SK-N-MC (cell line): ENCODE measurements at regions not wholly inside any gene's neighbourhood (a gene's known extent, or its start where the extent isn't known, plus 50 kb on each side); places are given as distances from the start of the nearest gene placed in this dataset.
"Not testable (repeated sequence)": the region's sequence is repeated elsewhere in the genome, so short reads cannot be mapped to it uniquely, and the experiment has no call there.

ENCODE experiments used
- DNase-seq: peaks from one replicate; pipeline ENCODE4 v3.0.0-alpha.2; 2011; ENCODE audit warnings: low read depth, low spot score
- H3K27ac ChIP-seq: fragments of 200-600 bp; sonication (generic); 2 replicates; pipeline ENCODE4 v1.5.1; 2016; ENCODE audit warnings: mixed run types
- H3K36me3 ChIP-seq: fragments of 200-600 bp; sonication (generic); 2 replicates; pipeline ENCODE4 v1.6.1; 2017; ENCODE audit warnings: antibody characterized with exemption, low read length, mixed read lengths; ENCODE audit not compliant: insufficient read depth
- H3K4me3 ChIP-seq: fragments of 200-600 bp; sonication (generic); 2 replicates; pipeline ENCODE4 v1.5.1; 2016
- H3K9ac ChIP-seq: fragments of 200-600 bp; sonication (generic); 2 replicates; pipeline ENCODE4 v1.8.0; 2017; ENCODE audit warnings: mixed run types, mixed read lengths; ENCODE audit not compliant: insufficient read length
- H3K9me3 ChIP-seq: fragments of 200-600 bp; sonication (generic); 2 replicates; pipeline ENCODE4 v1.6.1; 2017; ENCODE audit warnings: low read depth, mild to moderate bottlenecking, antibody characterized with exemption, low read length, moderate library complexity, mixed read lengths
- EZH2 ChIP-seq: fragments of 200-600 bp; sonication (generic); IDR thresholded peaks from one replicate; pipeline ENCODE4 v1.6.1; 2017; ENCODE audit warnings: antibody characterized with exemption
- FOXP2 ChIP-seq: optimal IDR thresholded peaks from 2 replicates; pipeline ENCODE3; 2011; ENCODE audit warnings: mild to moderate bottlenecking, moderate library complexity; ENCODE audit not compliant: insufficient read depth; ENCODE audit errors: extremely low read length, control extremely low read depth
- POLR2AphosphoS5 ChIP-seq: IDR thresholded peaks from 2 replicates; pipeline ENCODE4 v1.6.1; 2012; ENCODE audit warnings: mild to moderate bottlenecking, low read depth, low read length, borderline replicate concordance

- no peak overlapping the region for H3K27ac ChIP-seq
- H3K9me3 ChIP-seq, result no peaks in the 10 kb centered on the region
- no peak overlapping the region for H3K4me3 ChIP-seq
- no peak for TF ChIP-seq POLR2AphosphoS5
- TF ChIP-seq FOXP2, result no peak
- TF ChIP-seq EZH2, result no peak
- DNase-seq, result no peak
- H3K9ac ChIP-seq, result no peak overlapping the region
- no peaks in the 10 kb centered on the region for H3K36me3 ChIP-seq
These were observed 882.9 kb upstream of the B3GALT2 start for GRCh38 chr1:194069168-194069830.

- H3K9ac ChIP-seq, result no peak overlapping the region
- no peak for DNase-seq
- H3K9me3 ChIP-seq, result no peaks in the 10 kb centered on the region
- TF ChIP-seq EZH2 (no peak), POLR2AphosphoS5 (no peak), FOXP2 (no peak)
- H3K4me3 ChIP-seq, result no peak overlapping the region
- no peaks in the 10 kb centered on the region for H3K36me3 ChIP-seq
- H3K27ac ChIP-seq, result no peak overlapping the region
These were observed 882.2 kb upstream of the B3GALT2 start for GRCh38 chr1:194068446-194069167.

GRCh38 chr1:194067772-194068171 is 881.4 kb upstream of the B3GALT2 start:
- H3K4me3 ChIP-seq, result no peak overlapping the region
- no peaks in the 10 kb centered on the region for H3K36me3 ChIP-seq
- no peaks in the 10 kb centered on the region for H3K9me3 ChIP-seq
- H3K9ac ChIP-seq, result no peak overlapping the region
- no peak for DNase-seq
- no peak overlapping the region for H3K27ac ChIP-seq
- no peak for TF ChIP-seq EZH2
- no peak for TF ChIP-seq POLR2AphosphoS5
- no peak for TF ChIP-seq FOXP2

GRCh38 chr1:194062962-194063361 is 876.5 kb upstream of the B3GALT2 start:
- Histone ChIP-seq H3K36me3 (no peaks in the 10 kb centered on the region), H3K4me3 (no peak overlapping the region), H3K9me3 (no peaks in the 10 kb centered on the region), H3K9ac (no peak overlapping the region), H3K27ac (no peak overlapping the region)
- no peak for DNase-seq
- TF ChIP-seq POLR2AphosphoS5 (no peak), FOXP2 (no peak), EZH2 (no peak)

DNA sequence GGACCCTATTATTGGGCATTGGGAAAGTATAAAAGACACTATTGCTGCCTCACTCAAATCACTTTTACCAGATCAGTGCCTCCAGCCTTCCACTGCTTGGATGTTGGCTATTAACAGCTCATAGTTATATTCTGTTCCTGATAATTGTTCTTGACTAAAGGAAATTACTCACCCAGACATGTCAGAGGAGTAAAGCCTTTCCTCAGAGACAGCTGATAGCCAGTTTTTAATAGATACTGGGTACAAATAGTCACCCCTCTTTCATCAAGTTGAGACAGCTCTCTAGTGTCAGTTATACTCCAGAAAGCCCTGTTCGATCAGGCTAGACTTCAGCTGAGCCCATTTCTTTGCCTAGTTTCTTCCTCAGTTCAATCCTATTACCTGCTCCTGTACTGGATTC is 876.1 kb upstream of the B3GALT2 start:
- no peak overlapping the region for H3K9ac ChIP-seq
- no peaks in the 10 kb centered on the region for H3K9me3 ChIP-seq
- no peak overlapping the region for H3K27ac ChIP-seq
- H3K4me3 ChIP-seq, result no peak overlapping the region
- DNase-seq, result no peak
- no peak for TF ChIP-seq EZH2
- TF ChIP-seq POLR2AphosphoS5, result no peak
- TF ChIP-seq FOXP2, result no peak
- H3K36me3 ChIP-seq, result no peaks in the 10 kb centered on the region

- Histone ChIP-seq H3K4me3 (no peak overlapping the region), H3K9ac (no peak overlapping the region), H3K27ac (no peak overlapping the region), H3K36me3 (no peaks in the 10 kb centered on the region), H3K9me3 (no peaks in the 10 kb centered on the region)
- DNase-seq, result no peak
- no peak for TF ChIP-seq POLR2AphosphoS5
- TF ChIP-seq FOXP2, result no peak
- no peak for TF ChIP-seq EZH2
These were observed 874.1 kb upstream of the B3GALT2 start for GRCh38 chr1:194060481-194060880.

- not testable (repeated sequence) for DNase-seq, H3K9me3 ChIP-seq, H3K36me3 ChIP-seq
These were observed 871.9 kb upstream of the B3GALT2 start for GRCh38 chr1:194058268-194058667.

DNA sequence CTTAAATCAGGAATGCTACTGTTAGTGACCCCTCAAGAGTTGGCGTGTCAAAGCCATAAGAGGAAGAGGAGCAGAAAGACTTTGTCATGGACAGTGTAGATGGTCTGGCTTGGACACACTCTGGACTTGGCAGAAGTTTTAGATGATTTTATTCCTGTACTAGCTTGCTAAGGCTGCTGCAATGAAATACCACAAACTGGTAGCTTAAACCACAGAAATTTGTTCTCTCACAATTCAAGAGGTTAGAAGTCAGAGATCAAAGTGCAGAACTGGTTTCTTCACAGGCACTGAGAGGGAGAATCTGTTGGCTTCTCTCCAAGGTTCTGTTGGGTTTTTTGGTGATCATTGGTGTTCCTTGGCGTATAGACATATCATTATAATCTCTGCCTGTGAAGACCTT is 869.8 kb upstream of the B3GALT2 start:
- H3K4me3 ChIP-seq, result no peak overlapping the region

More at GRCh38 chr1:194058268-194058667, 871.9 kb upstream of the B3GALT2 start:
- H3K9ac ChIP-seq, H3K27ac ChIP-seq, H3K4me3 ChIP-seq: not testable (repeated sequence)

DNA sequence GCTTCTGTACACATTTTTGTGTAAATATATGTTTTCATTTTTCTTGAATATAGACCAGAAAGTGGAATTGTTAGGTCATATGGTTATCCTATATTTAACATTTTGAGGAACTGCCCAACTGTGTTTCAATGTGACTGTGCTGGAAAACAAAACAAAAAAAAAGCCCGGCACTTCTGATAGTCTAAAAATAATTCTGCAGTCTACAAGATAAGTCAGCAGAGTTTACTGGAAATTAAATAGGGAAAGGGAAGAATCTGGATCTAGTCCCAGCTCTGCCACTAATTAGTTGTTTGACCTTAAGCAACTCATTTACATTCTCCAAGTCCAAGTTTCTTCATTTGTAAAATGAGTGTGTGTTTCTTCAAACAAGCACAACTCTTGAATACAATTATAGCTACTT is 869.1 kb upstream of the B3GALT2 start:
- H3K9me3 ChIP-seq, result no peaks in the 10 kb centered on the region
- TF ChIP-seq POLR2AphosphoS5 (no peak), FOXP2 (no peak), EZH2 (no peak)
- H3K4me3 ChIP-seq, result no peak overlapping the region
- no peak overlapping the region for H3K27ac ChIP-seq
- no peak for DNase-seq
- no peak overlapping the region for H3K9ac ChIP-seq
- no peaks in the 10 kb centered on the region for H3K36me3 ChIP-seq

More for the DNA sequence above, 869.8 kb upstream of the B3GALT2 start:
- Histone ChIP-seq H3K9me3 (no peaks in the 10 kb centered on the region), H3K9ac (no peak overlapping the region), H3K27ac (no peak overlapping the region), H3K36me3 (no peaks in the 10 kb centered on the region)
- DNase-seq, result no peak
- TF ChIP-seq FOXP2, result no peak
- no peak for TF ChIP-seq POLR2AphosphoS5
- no peak for TF ChIP-seq EZH2
